ENCODE measurements at regions not wholly inside any gene's neighbourhood (a gene's known extent, or its start where the extent isn't known, plus 50 kb on each side); places are given as distances from the start of the nearest gene placed in this dataset.

DNA sequence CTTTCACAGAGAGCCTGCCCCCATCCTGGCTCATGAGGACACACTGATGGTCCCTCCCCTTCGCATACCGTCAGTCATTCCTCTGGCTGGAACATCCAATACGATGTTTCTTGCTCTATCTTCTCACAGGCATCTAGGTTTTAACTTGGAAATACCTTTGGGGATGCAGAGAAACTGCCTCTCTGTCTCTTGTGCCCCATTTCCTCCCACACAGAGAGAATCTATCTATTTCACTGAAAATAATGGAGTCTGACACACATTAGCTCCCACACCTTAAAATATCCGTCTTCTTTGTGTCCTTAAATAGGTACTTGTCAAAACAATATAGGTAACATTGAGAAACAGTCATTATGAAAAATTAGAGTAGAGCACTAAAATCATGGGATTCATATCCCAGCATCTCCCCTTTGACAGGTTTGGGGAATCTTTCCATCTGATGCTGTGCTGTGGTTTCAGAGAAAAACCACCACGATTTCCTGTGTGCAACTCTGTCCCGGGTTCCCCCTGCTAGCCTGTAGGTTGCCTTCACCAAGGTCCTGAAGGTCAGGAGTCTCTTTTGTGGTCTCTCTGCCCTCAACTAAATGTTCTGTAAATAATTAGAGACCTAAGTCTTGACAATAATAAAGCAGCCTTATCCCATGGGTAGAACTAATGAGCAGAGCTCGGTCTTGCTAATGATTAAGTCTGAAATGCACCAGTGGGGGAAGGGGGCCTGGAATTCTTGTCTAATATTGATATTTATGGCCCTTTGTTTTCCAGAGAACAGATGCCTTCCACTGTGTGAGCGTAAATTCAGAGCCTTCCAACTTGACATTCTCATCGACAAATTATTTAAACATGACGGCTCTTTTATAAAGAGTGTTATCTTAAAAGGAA is 371.0 kb downstream of the ICE1 start:
- Histone ChIP-seq H3K4me3 (no peak overlapping the region), H3K27ac (no peak overlapping the region), H3K9me3 (no peaks in the 10 kb centered on the region), H3K4me1 (no peaks in the 10 kb centered on the region), H3K27me3 (no peaks in the 10 kb centered on the region), H3K36me3 (no peaks in the 10 kb centered on the region)
- TF ChIP-seq POLR2A (IDR thresholded peaks at IDR 0.05), result no peak
- TF ChIP-seq, protein P1, sequence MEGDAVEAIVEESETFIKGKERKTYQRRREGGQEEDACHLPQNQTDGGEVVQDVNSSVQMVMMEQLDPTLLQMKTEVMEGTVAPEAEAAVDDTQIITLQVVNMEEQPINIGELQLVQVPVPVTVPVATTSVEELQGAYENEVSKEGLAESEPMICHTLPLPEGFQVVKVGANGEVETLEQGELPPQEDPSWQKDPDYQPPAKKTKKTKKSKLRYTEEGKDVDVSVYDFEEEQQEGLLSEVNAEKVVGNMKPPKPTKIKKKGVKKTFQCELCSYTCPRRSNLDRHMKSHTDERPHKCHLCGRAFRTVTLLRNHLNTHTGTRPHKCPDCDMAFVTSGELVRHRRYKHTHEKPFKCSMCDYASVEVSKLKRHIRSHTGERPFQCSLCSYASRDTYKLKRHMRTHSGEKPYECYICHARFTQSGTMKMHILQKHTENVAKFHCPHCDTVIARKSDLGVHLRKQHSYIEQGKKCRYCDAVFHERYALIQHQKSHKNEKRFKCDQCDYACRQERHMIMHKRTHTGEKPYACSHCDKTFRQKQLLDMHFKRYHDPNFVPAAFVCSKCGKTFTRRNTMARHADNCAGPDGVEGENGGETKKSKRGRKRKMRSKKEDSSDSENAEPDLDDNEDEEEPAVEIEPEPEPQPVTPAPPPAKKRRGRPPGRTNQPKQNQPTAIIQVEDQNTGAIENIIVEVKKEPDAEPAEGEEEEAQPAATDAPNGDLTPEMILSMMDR (IDR thresholded peaks at IDR 0.05), result no peak
- no peak for DNase-seq

DNA sequence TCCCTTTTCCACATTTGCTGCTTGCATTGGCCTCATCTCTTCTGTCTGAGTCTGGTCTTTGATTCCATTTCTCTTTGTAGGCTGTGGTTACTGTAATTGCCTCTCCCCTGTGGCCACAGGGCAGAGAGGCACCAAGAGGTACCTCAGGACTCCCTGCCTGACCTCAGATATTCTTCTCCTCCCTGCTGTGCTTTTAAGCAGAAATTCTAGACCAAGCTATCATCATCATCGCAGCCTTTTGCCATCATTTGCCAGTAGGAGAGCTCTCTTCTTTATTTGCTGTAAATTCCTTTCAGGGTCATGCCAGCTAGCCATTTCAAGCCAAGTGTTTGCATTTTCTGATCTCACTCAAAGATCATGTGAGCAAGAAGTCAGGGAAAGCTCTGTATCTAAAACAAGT is 369.6 kb downstream of the ICE1 start:
- no peak for DNase-seq
- Histone ChIP-seq H3K27me3 (no peaks in the 10 kb centered on the region), H3K4me1 (no peaks in the 10 kb centered on the region), H3K27ac (no peak overlapping the region), H3K9me3 (no peaks in the 10 kb centered on the region), H3K4me3 (no peak overlapping the region), H3K36me3 (no peaks in the 10 kb centered on the region)
- TF ChIP-seq POLR2A (IDR thresholded peaks at IDR 0.05), result no peak
- TF ChIP-seq, protein P1 (IDR thresholded peaks at IDR 0.05), result no peak

DNA sequence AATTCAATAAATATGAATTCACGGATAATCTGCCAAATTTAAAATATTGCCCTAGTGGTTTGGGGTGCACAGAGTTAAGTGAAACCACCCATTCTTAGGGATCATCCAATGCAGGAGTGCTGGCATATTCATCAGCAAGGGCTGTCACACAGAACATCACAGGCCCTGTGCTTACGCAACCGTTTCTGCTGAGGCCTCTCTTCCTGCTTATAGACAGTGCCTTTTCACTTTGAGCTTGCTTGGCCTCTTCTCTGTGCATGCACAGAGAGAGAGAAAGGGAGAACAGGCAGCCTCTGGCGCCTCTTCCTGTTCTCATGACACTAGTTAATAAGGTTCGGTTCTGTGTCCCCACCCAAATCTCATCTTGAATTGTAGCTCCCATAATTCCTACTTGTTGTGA is 366.3 kb downstream of the ICE1 start:
- no peak for TF ChIP-seq POLR2A (IDR thresholded peaks at IDR 0.05)
- no peaks in the 10 kb centered on the region for H3K27me3 ChIP-seq
- H3K27ac ChIP-seq, result no peak overlapping the region
- H3K4me3 ChIP-seq, result no peak overlapping the region
- H3K9me3 ChIP-seq, result no peaks in the 10 kb centered on the region
- H3K4me1 ChIP-seq, result no peaks in the 10 kb centered on the region
- no peaks in the 10 kb centered on the region for H3K36me3 ChIP-seq
- no peak for DNase-seq

DNA sequence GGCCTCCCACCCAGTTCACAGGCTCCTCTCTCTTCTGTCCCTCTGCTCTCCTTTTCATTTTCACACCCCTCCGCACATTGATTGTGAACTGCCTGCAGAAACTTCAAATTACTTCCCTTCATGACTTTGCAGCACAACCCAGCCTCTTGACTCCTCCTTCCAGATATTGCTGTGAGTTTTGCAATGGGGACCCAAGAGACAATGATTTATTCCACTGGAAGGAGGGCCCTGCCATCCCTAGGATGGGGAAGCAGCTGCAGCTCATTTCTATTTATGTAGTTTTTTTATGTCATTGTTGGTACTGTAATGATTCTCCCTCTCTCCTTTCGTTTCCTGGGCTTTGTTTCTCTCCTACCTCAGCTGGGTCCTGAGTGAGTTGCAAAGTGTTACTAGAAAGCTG is 364.9 kb downstream of the ICE1 start:
- TF ChIP-seq POLR2A (IDR thresholded peaks at IDR 0.05), result no peak
- TF ChIP-seq, protein P1 (IDR thresholded peaks at IDR 0.05), result no peak
- H3K27me3 ChIP-seq, result no peaks in the 10 kb centered on the region
- no peak overlapping the region for H3K4me3 ChIP-seq
- no peak for DNase-seq
- no peaks in the 10 kb centered on the region for H3K36me3 ChIP-seq
- H3K4me1 ChIP-seq, result no peaks in the 10 kb centered on the region
- H3K9me3 ChIP-seq, result no peaks in the 10 kb centered on the region
- no peak overlapping the region for H3K27ac ChIP-seq

DNA sequence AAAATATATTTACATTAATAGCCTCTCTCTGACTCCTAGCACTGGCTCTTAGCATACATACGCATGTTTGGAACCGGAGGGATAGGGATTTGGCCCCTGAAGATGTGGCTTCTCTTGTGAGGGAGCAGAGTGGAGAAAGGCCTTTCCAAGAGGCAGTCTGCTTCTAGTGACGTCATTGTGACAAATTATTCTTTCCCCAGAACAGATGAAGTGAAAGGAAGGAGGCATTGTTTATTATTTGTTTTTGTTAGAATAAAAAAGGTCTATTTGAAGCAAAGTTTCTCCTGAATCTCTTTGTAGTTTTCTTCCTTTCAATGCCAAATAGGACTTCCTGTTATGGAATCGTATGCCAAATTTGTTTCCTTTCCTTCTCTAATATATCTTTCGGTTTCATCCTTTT is 361.6 kb downstream of the ICE1 start:
- H3K4me1 ChIP-seq, result no peaks in the 10 kb centered on the region
- H3K27ac ChIP-seq, result peak overlapping the region in 1 of 4 donors; percentile 0
- H3K27me3 ChIP-seq, result no peaks in the 10 kb centered on the region
- H3K9me3 ChIP-seq, result no peaks in the 10 kb centered on the region
- no peaks in the 10 kb centered on the region for H3K36me3 ChIP-seq
- H3K4me3 ChIP-seq, result no peak overlapping the region
- TF ChIP-seq, protein P1 (IDR thresholded peaks at IDR 0.05), result no peak
- TF ChIP-seq POLR2A (IDR thresholded peaks at IDR 0.05), result no peak
- no peak for DNase-seq

DNA sequence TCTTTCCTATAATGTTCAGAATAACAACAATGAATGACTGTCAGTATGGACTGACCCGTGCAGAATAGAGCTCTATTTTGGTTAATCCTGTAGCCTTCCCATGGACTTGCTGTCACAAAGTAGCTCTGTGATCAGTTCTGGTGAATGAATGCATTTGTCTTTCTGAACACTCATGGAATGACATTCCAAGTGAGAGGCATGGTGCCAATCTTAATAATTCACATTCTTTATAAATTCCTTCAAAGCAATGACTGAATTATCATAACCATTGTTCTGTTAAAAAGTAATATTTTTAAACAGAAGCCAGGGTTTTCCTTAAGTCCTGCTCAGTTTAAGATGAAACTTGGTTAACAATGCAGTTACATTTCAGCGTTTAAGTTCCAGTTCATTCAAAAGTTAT is 360.5 kb downstream of the ICE1 start:
- no peak for DNase-seq
- Histone ChIP-seq H3K27me3 (no peaks in the 10 kb centered on the region), H3K9me3 (no peaks in the 10 kb centered on the region), H3K36me3 (no peaks in the 10 kb centered on the region), H3K4me3 (no peak overlapping the region), H3K27ac (no peak overlapping the region), H3K4me1 (no peaks in the 10 kb centered on the region)
- no peak for TF ChIP-seq POLR2A (IDR thresholded peaks at IDR 0.05)
- TF ChIP-seq, protein P1 (IDR thresholded peaks at IDR 0.05), result no peak

All from Peyer's patch (tissue), 4 donors.